SH-SY5Y (cell line): ENCODE measurements at regions not wholly inside any gene's neighbourhood (a gene's known extent, or its start where the extent isn't known, plus 50 kb on each side); places are given as distances from the start of the nearest gene placed in this dataset.

Experiments used
- GATA2 ChIP-seq: IDR thresholded peaks from 2 replicates; pipeline ENCODE4 v1.6.1; 2011; ENCODE audit warnings: mild to moderate bottlenecking, low read depth, low read length
- GATA3 ChIP-seq: IDR thresholded peaks from 2 replicates; pipeline ENCODE4 v1.6.1; 2011; ENCODE audit warnings: low read depth, mild to moderate bottlenecking, low read length, moderate library complexity

- TF ChIP-seq GATA2, result no peak
- no peak for TF ChIP-seq GATA3
Observed at GRCh38 chr1:8259498-8260290, 58.2 kb upstream of the SLC45A1 start.
